Activated CD8-positive, alpha-beta memory T cell treated with anti-CD3 and anti-CD28 coated beads for 1 hour (primary cell): ENCODE measurements at regions not wholly inside any gene's neighbourhood (a gene's known extent, or its start where the extent isn't known, plus 50 kb on each side); places are given as distances from the start of the nearest gene placed in this dataset.

Experiments
- DNase-seq, 2 donors: peaks; one replicate each; pipeline ENCODE4 v3.0.0-alpha.2; 2020; ENCODE audit warnings: low read depth in 1 of 2; ENCODE audit errors: extremely low read depth in 1 of 2

- no peak for DNase-seq
Observed at GRCh38 chr6:43876602-43877001, 106.6 kb downstream of the VEGFA start.

GRCh38 chr6:43875849-43876572, 106.0 kb downstream of the VEGFA start:
- DNase-seq, result no peak

GRCh38 chr6:43874814-43875590, 105.0 kb downstream of the VEGFA start:
- no peak for DNase-seq

DNA sequence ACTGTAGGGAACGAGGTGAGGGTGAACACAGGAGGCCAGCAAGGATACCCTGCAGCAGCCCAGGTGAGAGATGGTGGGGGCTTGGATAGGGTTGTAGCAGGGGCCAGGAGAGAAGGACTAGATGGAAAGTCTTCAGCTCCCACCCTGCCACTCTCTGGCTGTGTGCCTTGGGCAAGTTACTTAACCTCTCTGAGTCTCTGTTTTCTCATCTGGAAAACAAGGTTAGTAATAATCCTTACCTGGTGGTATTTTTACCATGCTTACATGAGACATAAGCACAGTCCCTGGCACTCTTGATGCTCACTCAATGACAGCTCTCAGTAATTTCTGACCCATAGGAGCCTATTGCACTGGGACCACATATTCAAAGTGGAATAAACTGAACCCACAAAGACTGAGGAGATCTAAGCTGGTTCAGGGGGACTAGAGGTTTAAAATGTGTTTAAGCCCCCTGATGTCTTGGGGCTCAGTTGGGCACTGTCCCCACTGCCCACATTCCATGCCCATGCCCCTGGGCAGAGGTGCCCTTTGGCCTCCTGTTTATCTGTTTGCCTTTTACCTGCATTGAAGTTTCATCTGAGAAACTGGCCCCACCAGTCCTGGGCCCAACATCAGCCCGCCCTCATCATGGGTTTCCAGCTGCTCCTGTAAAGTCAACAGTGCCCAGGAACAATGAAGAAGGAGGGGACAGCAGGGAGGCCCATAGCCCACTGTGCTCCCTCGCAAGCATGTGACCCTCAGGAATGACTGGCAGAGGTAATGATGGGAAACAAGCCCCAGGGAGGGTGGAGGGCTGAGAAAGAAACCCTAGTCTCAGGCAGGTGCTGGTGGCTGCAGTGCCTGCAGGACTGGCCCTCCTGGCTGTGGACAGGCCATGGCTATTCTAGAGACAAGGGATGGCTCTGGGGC, 104.0 kb downstream of the VEGFA start:
- no peak for DNase-seq

GRCh38 chr6:43871933-43872332, 101.9 kb downstream of the VEGFA start:
- DNase-seq, result no peak

DNA sequence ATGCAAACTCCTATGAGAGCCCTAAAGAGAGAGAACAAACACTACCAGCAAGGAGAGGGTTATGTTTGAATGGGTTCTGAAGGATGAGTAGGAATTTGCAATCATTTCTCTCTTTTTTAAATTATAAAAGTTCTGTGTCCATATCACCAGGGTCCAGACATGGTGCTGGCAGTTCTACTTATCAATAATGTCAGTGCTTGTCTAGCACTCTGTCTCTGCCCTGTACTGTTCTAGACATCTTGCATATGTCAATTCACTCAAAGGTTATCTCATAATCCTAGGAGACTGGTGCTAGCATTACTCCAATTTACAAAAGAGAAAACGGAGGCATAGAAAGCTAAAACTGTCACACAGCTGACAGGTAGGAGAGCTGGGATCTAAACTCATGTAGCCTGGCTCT, 101.3 kb downstream of the VEGFA start:
- DNase-seq, result no peak

DNA sequence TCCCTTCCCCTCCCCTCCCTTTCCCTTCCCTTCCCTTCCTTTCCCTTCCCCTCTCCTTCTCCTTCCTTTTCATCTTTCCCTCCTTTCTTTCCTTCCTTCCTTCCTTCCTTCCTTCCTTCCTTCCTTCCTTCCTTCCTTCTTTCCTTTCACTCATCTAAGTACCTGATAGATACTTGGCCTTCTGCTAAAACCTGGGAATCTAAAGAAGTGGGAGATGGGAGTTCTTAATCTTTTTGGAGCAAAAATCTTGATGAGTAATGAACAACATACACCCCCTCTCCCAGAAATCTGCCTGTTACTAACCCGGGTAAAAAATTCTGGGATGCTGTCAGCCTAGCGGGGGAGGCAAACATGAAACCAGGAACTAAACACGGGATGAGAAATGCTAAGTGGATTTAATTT, 100.7 kb downstream of the VEGFA start:
- DNase-seq, result no peak

DNA sequence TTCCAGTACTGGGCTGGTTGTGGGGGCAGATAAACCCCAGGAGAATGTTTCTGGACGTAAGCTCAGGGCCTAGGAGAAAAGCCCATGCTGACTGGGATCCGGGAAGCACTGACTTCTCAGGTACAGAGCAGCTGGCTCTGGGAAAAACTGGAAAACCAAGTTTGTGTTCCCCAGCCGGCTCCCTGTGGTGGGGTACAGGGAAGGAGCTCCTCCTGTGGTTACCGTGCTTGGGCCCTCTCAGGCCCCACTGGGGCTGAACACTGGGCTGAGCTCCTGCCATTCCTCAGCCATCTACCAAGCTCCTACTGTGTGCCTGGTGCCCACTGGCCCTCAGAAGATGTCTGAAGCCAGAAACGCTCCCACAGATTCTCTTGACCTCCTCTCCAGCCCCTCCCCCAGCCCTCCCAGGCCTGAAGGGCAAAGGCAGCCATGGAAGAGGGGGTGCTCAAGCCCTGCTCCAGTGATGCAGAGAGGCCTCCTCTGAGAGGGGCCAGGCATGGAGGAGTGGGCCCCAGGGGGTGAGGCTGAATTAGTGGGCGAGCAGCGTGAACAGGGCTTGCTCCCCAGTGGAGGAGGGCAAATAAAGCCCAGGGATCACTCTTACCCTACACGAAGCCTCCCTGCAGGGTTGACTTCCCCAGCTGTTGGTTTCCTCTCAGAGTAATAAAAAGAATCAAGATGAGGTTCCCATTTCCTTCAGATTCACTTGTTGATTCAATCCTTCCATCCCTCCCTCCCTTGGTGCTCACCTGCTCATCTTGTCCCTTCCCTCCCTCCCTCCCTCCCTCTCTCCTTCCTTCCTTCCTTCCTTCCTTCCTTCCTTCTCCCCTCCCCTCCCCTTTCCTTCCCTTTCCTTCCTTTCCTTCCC, 100.0 kb downstream of the VEGFA start:
- no peak for DNase-seq

GRCh38 chr6:43869079-43869710, 99.2 kb downstream of the VEGFA start:
- no peak for DNase-seq

DNA sequence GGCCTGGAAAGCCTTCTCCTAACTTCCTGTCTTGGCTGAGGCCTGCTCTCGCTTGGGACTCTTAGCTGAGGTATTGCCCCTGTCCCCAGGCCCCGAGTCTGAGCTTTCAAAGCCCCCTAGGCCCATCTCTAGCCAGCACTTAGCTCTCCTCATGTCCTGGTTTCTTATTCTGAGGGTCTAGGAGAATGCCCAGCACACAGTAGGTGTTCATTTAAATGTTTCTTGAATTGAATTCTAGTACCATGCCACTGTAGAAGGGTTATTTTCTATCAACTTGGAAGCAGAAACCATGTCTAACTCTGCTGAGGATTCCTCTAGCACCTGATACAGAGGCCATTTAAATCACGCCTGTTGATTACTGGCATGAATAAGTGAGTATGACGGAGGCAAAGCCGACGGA, 98.5 kb downstream of the VEGFA start:
- no peak for DNase-seq

- DNase-seq, result no peak
Observed at GRCh38 chr6:43867996-43868395, 98.0 kb downstream of the VEGFA start.

DNA sequence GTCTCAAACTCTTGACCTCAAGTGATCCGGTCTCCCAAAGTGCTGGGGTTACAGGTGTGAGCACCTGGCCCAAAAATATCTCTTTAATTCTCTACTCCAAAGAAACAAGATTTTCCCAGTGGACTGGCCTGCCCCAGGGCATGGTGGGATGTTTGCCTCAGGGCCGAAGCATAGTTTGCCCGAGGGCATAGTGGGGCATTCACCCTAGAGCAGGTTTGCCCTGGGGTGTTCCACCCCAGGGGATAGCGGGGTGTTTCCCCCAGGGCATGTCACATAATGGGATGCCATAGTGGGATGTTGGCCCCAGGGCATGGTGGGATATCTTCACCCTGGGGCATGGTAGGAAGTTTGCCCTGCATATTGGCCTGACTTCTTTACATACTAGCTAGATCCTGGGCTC, 97.2 kb downstream of the VEGFA start:
- DNase-seq, result no peak

- DNase-seq, result no peak
Observed at GRCh38 chr6:43865932-43866645, 96.1 kb downstream of the VEGFA start.

GRCh38 chr6:43865086-43865485, 95.1 kb downstream of the VEGFA start:
- DNase-seq, result no peak

- no peak for DNase-seq
Observed at GRCh38 chr6:43862925-43863324, 92.9 kb downstream of the VEGFA start.

- no peak for DNase-seq
Observed at GRCh38 chr6:43861212-43861894, 91.3 kb downstream of the VEGFA start.

GRCh38 chr6:43860285-43860684, 90.3 kb downstream of the VEGFA start:
- DNase-seq, result no peak

DNA sequence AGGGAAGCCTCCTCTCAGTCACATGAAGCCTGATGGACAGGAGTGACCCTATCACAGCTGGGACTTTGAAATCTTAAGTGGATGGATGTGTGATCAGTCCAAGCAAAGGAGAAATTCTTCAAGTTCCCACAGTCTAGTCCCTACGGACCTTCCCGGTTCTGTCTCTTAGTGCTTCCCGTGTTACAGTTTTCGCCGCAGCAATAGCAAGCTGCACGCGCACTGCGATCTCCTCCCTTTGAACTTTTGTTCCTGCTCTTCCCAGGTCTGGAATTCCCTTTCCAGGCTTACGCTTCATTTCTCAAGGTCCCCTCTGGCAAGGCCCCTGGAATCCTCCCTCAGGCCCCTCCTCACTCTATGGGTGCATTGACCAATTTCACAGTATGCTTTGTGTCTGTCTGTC, 89.2 kb downstream of the VEGFA start:
- no peak for DNase-seq
